Testis (tissue), 2 donors: ENCODE measurements at regions not wholly inside any gene's neighbourhood (a gene's known extent, or its start where the extent isn't known, plus 50 kb on each side); places are given as distances from the start of the nearest gene placed in this dataset.

Experiments
- POLR2A ChIP-seq: fragments of 450-650 bp; IDR thresholded peaks from one replicate; pipeline ENCODE4 v1.6.1; 2017; ENCODE audit warnings: antibody characterized with exemption, mild to moderate bottlenecking, moderate library complexity
- TF ChIP-seq, protein P1 (sequence below), 3 experiments: fragments of 450-650 bp in 2 of 3; fragments of 200-600 bp in 1 of 3; sonication (generic) in 1 of 3; IDR thresholded peaks; one replicate each; pipeline ENCODE4 v1.5.1; 2016 to 2019; ENCODE audit warnings: antibody characterized with exemption in 3 of 3, mild to moderate bottlenecking in 2 of 3, moderate library complexity in 1 of 3

DNA sequence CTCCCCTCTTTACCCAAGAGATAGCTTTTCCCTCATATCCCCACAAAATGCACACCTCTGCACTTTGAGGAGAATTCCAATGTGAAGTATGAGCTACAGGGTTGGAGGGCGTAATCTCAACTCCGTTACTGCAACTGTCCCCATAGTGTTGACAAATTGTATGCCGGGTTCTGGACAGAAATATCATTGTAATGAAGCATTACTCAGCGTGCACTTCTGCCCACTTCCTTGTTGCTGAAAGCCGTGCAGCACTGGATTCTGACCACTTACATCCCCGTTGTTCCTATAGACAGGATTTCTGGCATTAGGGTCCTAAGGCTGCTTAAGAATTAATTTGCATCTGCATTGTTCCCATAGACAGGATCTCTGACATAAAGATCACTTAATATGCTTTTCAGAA lies 205.6 kb downstream of the RHOU start:
- TF ChIP-seq, protein P1, sequence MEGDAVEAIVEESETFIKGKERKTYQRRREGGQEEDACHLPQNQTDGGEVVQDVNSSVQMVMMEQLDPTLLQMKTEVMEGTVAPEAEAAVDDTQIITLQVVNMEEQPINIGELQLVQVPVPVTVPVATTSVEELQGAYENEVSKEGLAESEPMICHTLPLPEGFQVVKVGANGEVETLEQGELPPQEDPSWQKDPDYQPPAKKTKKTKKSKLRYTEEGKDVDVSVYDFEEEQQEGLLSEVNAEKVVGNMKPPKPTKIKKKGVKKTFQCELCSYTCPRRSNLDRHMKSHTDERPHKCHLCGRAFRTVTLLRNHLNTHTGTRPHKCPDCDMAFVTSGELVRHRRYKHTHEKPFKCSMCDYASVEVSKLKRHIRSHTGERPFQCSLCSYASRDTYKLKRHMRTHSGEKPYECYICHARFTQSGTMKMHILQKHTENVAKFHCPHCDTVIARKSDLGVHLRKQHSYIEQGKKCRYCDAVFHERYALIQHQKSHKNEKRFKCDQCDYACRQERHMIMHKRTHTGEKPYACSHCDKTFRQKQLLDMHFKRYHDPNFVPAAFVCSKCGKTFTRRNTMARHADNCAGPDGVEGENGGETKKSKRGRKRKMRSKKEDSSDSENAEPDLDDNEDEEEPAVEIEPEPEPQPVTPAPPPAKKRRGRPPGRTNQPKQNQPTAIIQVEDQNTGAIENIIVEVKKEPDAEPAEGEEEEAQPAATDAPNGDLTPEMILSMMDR (IDR thresholded peaks at IDR 0.05) = no peak
- TF ChIP-seq POLR2A = no peak
